ENCODE measurements at regions not wholly inside any gene's neighbourhood (a gene's known extent, or its start where the extent isn't known, plus 50 kb on each side); places are given as distances from the start of the nearest gene placed in this dataset.

DNA sequence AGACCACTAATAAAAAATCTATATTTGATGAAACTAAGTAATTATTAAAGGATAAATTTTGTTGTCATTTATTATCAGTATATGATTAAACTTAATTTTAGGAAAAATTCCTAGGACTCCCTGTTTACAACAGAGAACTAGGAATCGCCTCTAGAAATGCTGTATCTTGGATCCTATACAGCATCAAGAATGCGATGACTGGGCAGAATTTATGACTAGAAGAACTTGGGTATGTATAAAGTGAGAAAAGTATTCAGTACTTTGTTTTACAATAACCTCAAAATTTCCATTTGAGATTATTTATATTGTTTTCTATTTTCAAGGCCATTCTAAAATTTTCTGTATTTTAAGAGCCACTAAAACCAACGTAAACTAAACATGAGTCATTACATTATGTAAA lies 82.3 kb upstream of the AGTR1 start:
- Histone ChIP-seq H3K27me3 (no peaks in the 10 kb centered on the region), H3K4me3 (no peak overlapping the region), H3K27ac (no peak overlapping the region), H3K9me3 (no peaks in the 10 kb centered on the region), H3K4me1 (no peaks in the 10 kb centered on the region), H3K36me3 (no peaks in the 10 kb centered on the region)
- WGBS, 2 donors = 81 to 86% methylated on average over 3 of the region's 3 CpGs
- TF ChIP-seq POLR2A (IDR thresholded peaks at IDR 0.05) = no peak
- TF ChIP-seq, protein P1, sequence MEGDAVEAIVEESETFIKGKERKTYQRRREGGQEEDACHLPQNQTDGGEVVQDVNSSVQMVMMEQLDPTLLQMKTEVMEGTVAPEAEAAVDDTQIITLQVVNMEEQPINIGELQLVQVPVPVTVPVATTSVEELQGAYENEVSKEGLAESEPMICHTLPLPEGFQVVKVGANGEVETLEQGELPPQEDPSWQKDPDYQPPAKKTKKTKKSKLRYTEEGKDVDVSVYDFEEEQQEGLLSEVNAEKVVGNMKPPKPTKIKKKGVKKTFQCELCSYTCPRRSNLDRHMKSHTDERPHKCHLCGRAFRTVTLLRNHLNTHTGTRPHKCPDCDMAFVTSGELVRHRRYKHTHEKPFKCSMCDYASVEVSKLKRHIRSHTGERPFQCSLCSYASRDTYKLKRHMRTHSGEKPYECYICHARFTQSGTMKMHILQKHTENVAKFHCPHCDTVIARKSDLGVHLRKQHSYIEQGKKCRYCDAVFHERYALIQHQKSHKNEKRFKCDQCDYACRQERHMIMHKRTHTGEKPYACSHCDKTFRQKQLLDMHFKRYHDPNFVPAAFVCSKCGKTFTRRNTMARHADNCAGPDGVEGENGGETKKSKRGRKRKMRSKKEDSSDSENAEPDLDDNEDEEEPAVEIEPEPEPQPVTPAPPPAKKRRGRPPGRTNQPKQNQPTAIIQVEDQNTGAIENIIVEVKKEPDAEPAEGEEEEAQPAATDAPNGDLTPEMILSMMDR (IDR thresholded peaks at IDR 0.05) = no peak
- no peak for TF ChIP-seq EP300 (IDR thresholded peaks at IDR 0.05)
- no peak for TF ChIP-seq POLR2AphosphoS5 (IDR thresholded peaks at IDR 0.05)
- ATAC-seq (ENCODE audit: low FRiP score in 2 of 2) (no peak), DNase-seq (no peak)

DNA sequence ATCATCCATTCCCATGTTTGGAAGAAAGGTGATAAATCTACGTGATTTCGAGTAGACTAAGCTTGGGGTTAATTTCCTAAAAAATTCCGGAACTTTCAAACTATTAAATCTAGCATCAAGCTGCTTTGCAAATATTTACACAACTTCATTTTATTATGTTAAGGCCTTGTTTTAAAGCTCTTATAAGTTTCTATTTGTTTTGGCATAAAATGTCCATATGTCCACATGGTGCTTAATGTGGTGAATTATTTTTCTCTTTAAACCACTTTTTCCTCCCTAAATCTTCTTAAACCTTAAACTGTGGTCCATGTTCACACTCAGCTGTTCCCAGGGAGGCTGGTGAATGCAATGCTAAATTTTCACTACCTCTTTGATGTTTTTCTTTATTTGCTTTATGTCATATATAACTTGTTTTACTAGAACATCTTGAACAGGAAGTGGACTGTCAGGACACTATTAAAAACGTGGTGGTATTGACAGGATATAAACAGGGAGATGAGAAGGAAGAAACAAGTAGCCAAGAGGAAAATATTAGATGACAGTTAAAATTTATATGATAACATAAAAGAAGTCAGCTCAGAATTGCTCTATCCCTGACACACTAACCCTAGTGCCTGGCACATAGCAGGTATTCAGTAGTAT lies 72.5 kb upstream of the AGTR1 start:
- 46 to 48% methylated on average over 4 of the region's 4 CpGs for WGBS, 2 donors
- Histone ChIP-seq H3K27me3 (no peaks in the 10 kb centered on the region), H3K27ac (no peak overlapping the region), H3K4me1 (no peaks in the 10 kb centered on the region), H3K9me3 (peaks cover 0 to 4% (median 0%) of the 10 kb centered on the region in 4 donors), H3K36me3 (no peaks in the 10 kb centered on the region), H3K4me3 (no peak overlapping the region)
- TF ChIP-seq EP300 (IDR thresholded peaks at IDR 0.05) = no peak
- no peak for TF ChIP-seq POLR2A (IDR thresholded peaks at IDR 0.05)
- TF ChIP-seq POLR2AphosphoS5 (IDR thresholded peaks at IDR 0.05) = no peak
- TF ChIP-seq, protein P1 (IDR thresholded peaks at IDR 0.05) = no peak
- DNase-seq (no peak), ATAC-seq (ENCODE audit: low FRiP score in 2 of 2) (no peak)

DNA sequence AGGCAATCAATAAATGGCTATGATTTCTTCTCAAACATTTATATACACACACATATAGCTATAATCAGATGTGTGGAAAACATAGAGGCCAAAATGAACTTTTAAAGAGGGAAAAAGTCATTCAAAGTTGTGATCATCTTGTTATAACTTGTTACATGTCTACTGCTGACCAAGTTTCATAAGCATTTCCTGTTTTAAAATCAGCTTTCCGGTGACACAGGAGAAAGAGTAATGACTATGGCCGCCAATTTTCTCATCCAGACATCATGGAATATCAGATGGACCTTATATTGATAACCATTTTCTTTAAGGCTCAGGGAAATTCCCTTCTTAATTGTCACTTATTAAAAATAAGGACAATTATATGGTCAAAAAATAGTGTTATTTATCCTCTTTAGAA lies 71.7 kb upstream of the AGTR1 start:
- Histone ChIP-seq H3K4me3 (no peak overlapping the region), H3K36me3 (no peaks in the 10 kb centered on the region), H3K4me1 (no peaks in the 10 kb centered on the region), H3K9me3 (peaks cover 0 to 4% (median 0%) of the 10 kb centered on the region in 4 donors), H3K27ac (no peak overlapping the region), H3K27me3 (no peaks in the 10 kb centered on the region)
- WGBS, 2 donors = 52 to 70% methylated on average over 2 of the region's 2 CpGs
- no peak for DNase-seq
- TF ChIP-seq POLR2A (IDR thresholded peaks at IDR 0.05) = no peak
- no peak for TF ChIP-seq POLR2AphosphoS5 (IDR thresholded peaks at IDR 0.05)
- TF ChIP-seq, protein P1 (IDR thresholded peaks at IDR 0.05) = no peak
- no peak for TF ChIP-seq EP300 (IDR thresholded peaks at IDR 0.05)
- no peak for ATAC-seq (ENCODE audit: low FRiP score in 2 of 2)

DNA sequence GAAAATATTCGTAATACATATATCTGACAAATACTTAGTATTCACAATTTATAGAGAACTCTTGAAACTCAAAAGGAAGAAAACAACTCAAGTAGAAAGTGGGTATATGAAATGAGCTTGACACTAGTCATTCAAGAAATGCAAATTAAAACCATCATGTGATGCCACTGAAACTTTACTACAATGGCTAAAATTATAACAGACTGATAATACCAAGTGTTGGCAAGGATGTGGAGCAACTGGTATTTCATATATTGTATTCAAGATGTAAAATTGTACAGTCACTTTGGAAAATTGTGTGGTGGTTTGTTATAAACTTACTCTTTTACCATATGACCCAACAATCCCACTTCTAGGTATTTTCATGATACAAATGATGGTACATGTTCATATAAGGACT lies 68.7 kb upstream of the AGTR1 start:
- TF ChIP-seq, protein P1 (IDR thresholded peaks at IDR 0.05) = no peak
- no peak for TF ChIP-seq POLR2A (IDR thresholded peaks at IDR 0.05)
- TF ChIP-seq EP300 (IDR thresholded peaks at IDR 0.05) = no peak
- TF ChIP-seq POLR2AphosphoS5 (IDR thresholded peaks at IDR 0.05) = no peak
- H3K4me1 ChIP-seq = no peaks in the 10 kb centered on the region
- peaks cover 0 to 4% (median 0%) of the 10 kb centered on the region in 4 donors for H3K9me3 ChIP-seq
- no peaks in the 10 kb centered on the region for H3K36me3 ChIP-seq
- no peak overlapping the region for H3K4me3 ChIP-seq
- DNase-seq (no peak), ATAC-seq (ENCODE audit: low FRiP score in 2 of 2) (no peak)
- no peak overlapping the region for H3K27ac ChIP-seq
- 69 to 85% methylated on average over 1 of the region's 1 CpG for WGBS, 2 donors
- no peaks in the 10 kb centered on the region for H3K27me3 ChIP-seq
